Neural progenitor cell (in vitro differentiated cells): ENCODE measurements at regions not wholly inside any gene's neighbourhood (a gene's known extent, or its start where the extent isn't known, plus 50 kb on each side); places are given as distances from the start of the nearest gene placed in this dataset.

Experiments
- DNase-seq: peaks from one replicate; pipeline ENCODE4 v3.0.0-alpha.2; 2016; ENCODE audit warnings: low spot score
- H2AFZ ChIP-seq: fragments of 200-600 bp; sonication (generic); replicated peaks from 2 replicates; pipeline ENCODE4 v1.6.1; 2016; ENCODE audit warnings: antibody characterized with exemption
- H3F3A ChIP-seq: fragments of 200-600 bp; sonication (generic); 2 replicates; pipeline ENCODE4 v1.6.1; 2016; ENCODE audit warnings: antibody characterized with exemption, low read depth
- H3K27ac ChIP-seq: fragments of 200-600 bp; sonication (generic); 2 replicates; pipeline ENCODE4 v1.5.1; 2016; ENCODE audit warnings: mild to moderate bottlenecking
- H3K27me3 ChIP-seq: fragments of 200-600 bp; sonication (generic); 2 replicates; pipeline ENCODE4 v1.6.1; 2016; ENCODE audit warnings: mild to moderate bottlenecking, moderate library complexity
- H3K36me3 ChIP-seq: fragments of 200-600 bp; sonication (generic); 2 replicates; pipeline ENCODE4 v1.5.1; 2016
- H3K4me1 ChIP-seq: fragments of 200-600 bp; sonication (generic); 2 replicates; pipeline ENCODE4 v1.6.1; 2016; ENCODE audit warnings: mixed run types
- H3K4me2 ChIP-seq: fragments of 200-600 bp; sonication (generic); 2 replicates; pipeline ENCODE4 v1.6.1; 2016
- H3K4me3 ChIP-seq: fragments of 200-600 bp; sonication (generic); 2 replicates; pipeline ENCODE4 v1.5.1; 2016
- H3K79me2 ChIP-seq: fragments of 200-600 bp; sonication (generic); 2 replicates; pipeline ENCODE4 v1.6.1; 2016; ENCODE audit warnings: low read depth
- H3K9ac ChIP-seq: fragments of 200-600 bp; sonication (generic); 2 replicates; pipeline ENCODE4 v1.6.1; 2016
- H3K9me3 ChIP-seq: fragments of 200-600 bp; sonication (generic); 2 replicates; pipeline ENCODE4 v1.5.1; 2016; ENCODE audit warnings: low read depth
- H4K20me1 ChIP-seq: fragments of 200-600 bp; sonication (generic); 2 replicates; pipeline ENCODE4 v1.6.1; 2016; ENCODE audit warnings: low read depth
- H3K27ac Mint-ChIP-seq: 3 replicates; pipeline ENCODE4 v1.8.0; 2021; ENCODE audit warnings: mixed read lengths
- H3K27me3 Mint-ChIP-seq: 2 replicates; pipeline ENCODE4 v1.8.0; 2022; ENCODE audit warnings: low read depth, mild to moderate bottlenecking, inconsistent platforms, moderate library complexity, mixed read lengths; ENCODE audit not compliant: insufficient read depth
- H3K36me3 Mint-ChIP-seq: 3 replicates; pipeline ENCODE4 v1.8.0; 2021; ENCODE audit warnings: mixed read lengths
- H3K4me1 Mint-ChIP-seq: 3 replicates; pipeline ENCODE4 v1.8.0; 2021; ENCODE audit warnings: mixed read lengths
- H3K4me3 Mint-ChIP-seq: 3 replicates; pipeline ENCODE4 v1.8.0; 2021; ENCODE audit warnings: mild to moderate bottlenecking, moderate library complexity, mixed read lengths
- H3K9me3 Mint-ChIP-seq: 3 replicates; pipeline ENCODE4 v1.8.0; 2020; ENCODE audit warnings: mixed read lengths
- CTCF ChIP-seq: fragments of 200-600 bp; sonication (generic); IDR thresholded peaks from 2 replicates; pipeline ENCODE4 v1.5.1; 2017; ENCODE audit warnings: antibody characterized with exemption, mild to moderate bottlenecking
- EZH2 ChIP-seq: fragments of 200-600 bp; sonication (generic); IDR thresholded peaks from 2 replicates; pipeline ENCODE4 v1.6.1; 2017; ENCODE audit warnings: antibody characterized with exemption, mild to moderate bottlenecking, moderate library complexity
- EZH2phosphoT487 ChIP-seq: fragments of 200-600 bp; sonication (generic); IDR thresholded peaks from 2 replicates; pipeline ENCODE4 v1.6.1; 2017; ENCODE audit warnings: antibody characterized with exemption

GRCh38 chr2:220153118-220153517 lies 525.7 kb downstream of the SLC4A3 start:
- no peak for DNase-seq
- H3K9ac ChIP-seq, result no peak overlapping the region
- H4K20me1 ChIP-seq, result no peaks in the 10 kb centered on the region
- no peaks in the 10 kb centered on the region for H3K36me3 Mint-ChIP-seq
- H2AFZ ChIP-seq, result no peak overlapping the region
- no peak overlapping the region for H3K4me3 ChIP-seq
- H3K36me3 ChIP-seq, result no peaks in the 10 kb centered on the region
- H3K9me3 ChIP-seq, result no peaks in the 10 kb centered on the region
- TF ChIP-seq EZH2phosphoT487 (no peak), EZH2 (no peak)
- H3K4me1 Mint-ChIP-seq, result peaks cover under 1% of the 10 kb centered on the region
- no peak overlapping the region for H3K4me3 Mint-ChIP-seq
- H3K27ac ChIP-seq, result no peak overlapping the region
- H3F3A ChIP-seq, result no peaks in the 10 kb centered on the region
- H3K27me3 Mint-ChIP-seq, result peaks cover 7% of the 10 kb centered on the region
- H3K27ac Mint-ChIP-seq, result no peak overlapping the region
- H3K27me3 ChIP-seq, result no peaks in the 10 kb centered on the region
- no peaks in the 10 kb centered on the region for H3K79me2 ChIP-seq
- peaks cover 1% of the 10 kb centered on the region for H3K9me3 Mint-ChIP-seq
- H3K4me1 ChIP-seq, result no peaks in the 10 kb centered on the region
- no peak overlapping the region for H3K4me2 ChIP-seq

DNA sequence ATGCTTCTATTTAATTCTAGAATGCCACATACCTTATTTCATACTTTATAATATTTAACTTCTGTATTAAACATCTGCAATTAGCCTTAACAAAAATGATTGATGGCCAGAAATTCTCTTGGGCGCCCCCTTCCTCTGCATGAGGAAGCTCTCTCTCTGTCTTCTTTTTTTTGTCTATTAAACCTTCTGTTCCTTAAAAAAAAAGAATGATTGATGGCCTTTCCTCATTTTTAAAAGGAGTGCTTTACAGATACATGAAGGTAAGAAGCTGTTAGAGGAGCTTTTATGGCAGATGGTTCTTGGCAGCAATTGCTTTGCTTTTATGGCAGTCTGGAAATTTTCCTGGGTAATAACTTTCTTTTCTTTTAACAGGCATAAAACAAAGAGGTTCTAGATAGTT lies 526.9 kb downstream of the SLC4A3 start:
- Histone ChIP-seq H3K9me3 (no peaks in the 10 kb centered on the region), H3K4me2 (no peak overlapping the region), H3F3A (no peaks in the 10 kb centered on the region), H4K20me1 (no peaks in the 10 kb centered on the region), H3K4me1 (no peaks in the 10 kb centered on the region), H3K9ac (no peak overlapping the region), H3K4me3 (no peak overlapping the region), H2AFZ (no peak overlapping the region), H3K27me3 (no peaks in the 10 kb centered on the region), H3K36me3 (no peaks in the 10 kb centered on the region), H3K27ac (no peak overlapping the region), H3K79me2 (no peaks in the 10 kb centered on the region)
- Mint-ChIP-seq H3K4me1 (no peaks in the 10 kb centered on the region), H3K36me3 (no peaks in the 10 kb centered on the region), H3K27ac (no peak overlapping the region), H3K27me3 (peaks cover 6% of the 10 kb centered on the region), H3K9me3 (peaks cover 2% of the 10 kb centered on the region), H3K4me3 (no peak overlapping the region)
- TF ChIP-seq CTCF, result peak; percentile 35
- TF ChIP-seq EZH2, result no peak
- TF ChIP-seq EZH2phosphoT487, result no peak
- DNase-seq, result no peak

GRCh38 chr2:220157312-220157711 lies 529.9 kb downstream of the SLC4A3 start:
- H3K9me3 ChIP-seq, result no peaks in the 10 kb centered on the region
- H3K4me3 ChIP-seq, result no peak overlapping the region
- Mint-ChIP-seq H3K27ac (no peak overlapping the region), H3K36me3 (no peaks in the 10 kb centered on the region), H3K27me3 (peaks cover 3% of the 10 kb centered on the region), H3K4me1 (peaks cover 6% of the 10 kb centered on the region), H3K9me3 (peaks cover 12% of the 10 kb centered on the region), H3K4me3 (no peak overlapping the region)
- H4K20me1 ChIP-seq, result no peaks in the 10 kb centered on the region
- TF ChIP-seq EZH2phosphoT487 (no peak), EZH2 (no peak), CTCF (no peak)
- H3K36me3 ChIP-seq, result no peaks in the 10 kb centered on the region
- H3F3A ChIP-seq, result no peaks in the 10 kb centered on the region
- H3K4me1 ChIP-seq, result no peaks in the 10 kb centered on the region
- H3K27me3 ChIP-seq, result no peaks in the 10 kb centered on the region
- no peak overlapping the region for H3K27ac ChIP-seq
- H3K79me2 ChIP-seq, result no peaks in the 10 kb centered on the region
- DNase-seq, result no peak
- no peak overlapping the region for H2AFZ ChIP-seq
- H3K9ac ChIP-seq, result no peak overlapping the region
- H3K4me2 ChIP-seq, result no peak overlapping the region

GRCh38 chr2:220159738-220160137 lies 532.3 kb downstream of the SLC4A3 start:
- no peak overlapping the region for H2AFZ ChIP-seq

More at GRCh38 chr2:220159738-220160137, 532.3 kb downstream of the SLC4A3 start:
- no peak for DNase-seq
- H4K20me1 ChIP-seq, result no peaks in the 10 kb centered on the region
- no peaks in the 10 kb centered on the region for H3K9me3 ChIP-seq
- no peaks in the 10 kb centered on the region for H3F3A ChIP-seq
- Mint-ChIP-seq H3K9me3 (peaks cover 12% of the 10 kb centered on the region), H3K27ac (no peak overlapping the region), H3K36me3 (no peaks in the 10 kb centered on the region), H3K27me3 (peaks cover 3% of the 10 kb centered on the region), H3K4me3 (no peak overlapping the region), H3K4me1 (peaks cover 9% of the 10 kb centered on the region)
- H3K36me3 ChIP-seq, result no peaks in the 10 kb centered on the region
- no peak overlapping the region for H3K27ac ChIP-seq
- no peak overlapping the region for H3K4me3 ChIP-seq
- no peaks in the 10 kb centered on the region for H3K4me1 ChIP-seq
- no peaks in the 10 kb centered on the region for H3K27me3 ChIP-seq
- H3K4me2 ChIP-seq, result no peak overlapping the region
- TF ChIP-seq CTCF (no peak), EZH2 (no peak), EZH2phosphoT487 (no peak)
- no peaks in the 10 kb centered on the region for H3K79me2 ChIP-seq
- H3K9ac ChIP-seq, result no peak overlapping the region
